ENCODE measurements at regions not wholly inside any gene's neighbourhood (a gene's known extent, or its start where the extent isn't known, plus 50 kb on each side); places are given as distances from the start of the nearest gene placed in this dataset.
"Not testable (repeated sequence)": the region's sequence is repeated elsewhere in the genome, so short reads cannot be mapped to it uniquely, and the experiment has no call there.

DNA sequence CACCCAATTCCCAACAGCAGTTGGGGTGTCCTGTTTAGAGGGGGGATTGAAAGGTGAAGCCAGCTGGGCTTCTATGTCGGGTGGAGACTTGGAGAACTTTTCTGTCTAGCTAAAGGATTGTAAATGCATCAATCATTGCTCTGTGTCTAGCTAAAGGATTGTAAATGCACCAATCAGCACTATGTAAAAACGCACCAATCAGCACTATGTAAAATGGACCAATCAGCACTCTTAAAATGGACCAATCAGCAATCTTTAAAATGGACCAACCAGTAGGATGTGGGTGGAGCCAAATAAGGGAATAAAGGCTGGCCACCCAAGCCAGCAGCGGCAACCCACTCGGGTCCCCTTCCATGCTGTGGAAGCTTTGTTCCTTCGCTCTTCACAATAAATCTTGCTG, 1518.6 kb upstream of the RAG2 start:
- DNase-seq, result not testable (repeated sequence)

DNA sequence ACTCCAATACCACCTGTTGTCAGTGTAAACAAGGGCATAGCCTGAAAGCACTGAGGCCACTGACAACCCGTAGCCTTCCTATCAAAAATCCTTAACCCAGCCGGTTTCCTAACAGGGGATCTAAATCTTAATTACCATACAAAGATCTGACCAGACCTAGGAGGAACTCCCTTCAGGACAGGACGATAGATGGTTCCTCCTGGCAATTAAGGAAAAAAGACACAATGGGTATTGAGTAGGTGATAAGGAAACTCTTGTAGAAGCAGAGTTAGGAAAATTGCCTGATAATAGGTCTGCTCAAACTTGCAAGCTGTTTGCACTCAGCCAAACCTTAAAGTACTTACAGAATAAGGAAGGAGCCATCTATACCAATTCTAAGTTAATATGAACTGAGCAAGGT, 1517.3 kb upstream of the RAG2 start:
- not testable (repeated sequence) for DNase-seq

DNA sequence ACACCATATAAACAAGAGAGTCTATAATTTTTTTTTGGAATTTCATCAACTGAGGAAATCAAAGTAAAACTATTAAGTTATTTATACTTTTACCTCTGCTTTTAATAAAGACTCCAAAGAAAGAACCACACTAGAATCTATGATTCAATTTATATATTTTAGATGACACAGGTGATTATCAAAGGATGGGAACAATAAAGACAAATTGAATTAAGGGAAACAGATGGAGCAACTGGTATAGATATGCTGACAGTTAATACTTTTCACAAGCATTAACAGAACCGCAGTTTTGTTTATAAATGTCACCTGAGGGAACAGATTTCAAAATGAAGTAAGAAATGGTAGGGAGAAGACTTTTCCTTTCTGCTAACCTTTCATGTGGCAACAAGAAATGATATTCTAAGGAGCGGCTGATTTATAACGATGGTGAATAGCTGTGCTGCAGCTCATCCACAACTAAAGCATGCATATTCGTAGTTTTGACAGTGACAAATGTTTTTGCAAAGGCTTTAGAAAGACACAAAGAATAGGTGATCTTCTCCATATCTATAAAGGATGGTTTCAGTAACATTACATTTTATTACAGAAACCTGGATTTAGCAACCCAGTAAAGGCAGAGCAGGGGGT, 1502.9 kb upstream of the RAG2 start:
- no peak for DNase-seq

GRCh38 chr11:38095268-38095667, 1497.2 kb upstream of the RAG2 start:
- no peak for DNase-seq

GRCh38 chr11:38089726-38090125, 1491.7 kb upstream of the RAG2 start:
- DNase-seq, result no peak

DNA sequence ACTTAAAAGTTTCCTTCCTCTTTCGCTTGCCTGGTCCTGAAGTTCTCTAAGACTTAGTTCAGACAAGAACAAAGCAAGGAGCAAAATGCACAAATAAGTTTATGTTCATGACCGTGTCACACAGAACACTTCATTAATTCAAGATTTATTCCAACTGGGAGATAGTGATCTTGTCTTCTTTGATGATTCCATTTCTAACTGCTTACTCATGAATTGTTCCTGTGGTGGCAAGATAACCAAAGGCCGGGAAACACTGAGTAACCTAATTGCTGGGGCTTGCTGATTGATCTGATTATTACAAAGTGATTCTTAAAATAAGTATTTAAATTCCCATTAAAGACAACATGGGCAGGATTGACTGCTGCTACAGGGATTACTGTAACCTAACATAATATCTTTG, 1462.9 kb upstream of the RAG2 start:
- no peak for DNase-seq

GRCh38 chr11:38060136-38060535, 1462.1 kb upstream of the RAG2 start:
- no peak for DNase-seq

DNA sequence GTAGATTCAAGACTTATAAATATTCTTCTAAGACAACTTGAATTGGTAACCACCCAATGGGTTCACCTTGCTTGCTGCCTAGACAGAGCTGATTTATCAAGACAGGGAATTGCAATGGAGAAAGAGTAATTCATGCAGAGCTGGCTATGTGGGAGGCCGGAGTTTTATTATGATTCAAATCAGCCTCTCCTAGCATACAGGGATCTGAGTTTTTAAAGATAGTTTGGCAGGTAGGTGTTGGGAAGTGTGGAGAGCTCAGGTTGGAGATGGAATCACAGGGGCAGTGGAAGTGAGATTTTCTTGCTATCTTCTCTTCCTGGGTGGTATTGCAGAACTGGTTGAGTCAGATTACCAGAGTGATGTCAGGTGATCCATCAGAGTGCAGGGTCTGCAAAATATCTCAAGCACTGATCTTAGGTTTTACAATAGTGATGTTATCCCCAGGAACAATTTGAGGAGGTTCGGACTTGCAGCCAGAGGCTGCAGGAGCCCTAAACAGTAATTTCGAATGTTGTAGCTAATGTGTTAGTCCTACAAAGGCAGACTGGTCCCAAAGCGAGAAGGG, 1448.6 kb upstream of the RAG2 start:
- no peak for DNase-seq

DNA sequence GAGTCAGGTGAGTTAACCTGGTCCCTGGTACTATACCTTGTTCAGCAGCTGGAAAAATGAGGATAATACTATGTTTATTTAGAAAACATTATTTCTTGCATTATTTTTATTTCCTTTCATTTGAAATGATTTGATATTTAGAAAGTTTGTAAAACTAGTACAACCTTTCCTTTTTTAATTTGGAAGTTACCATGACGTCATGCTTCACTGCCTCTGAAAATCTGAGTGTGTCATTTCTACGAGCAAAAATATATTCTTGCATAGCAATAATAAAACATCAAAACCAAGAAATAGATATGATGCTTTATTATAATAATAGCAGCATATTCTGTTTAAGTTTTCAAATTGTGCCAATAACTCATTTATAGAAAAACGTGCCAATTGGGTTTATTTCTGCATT, 1445.0 kb upstream of the RAG2 start:
- DNase-seq, result no peak

DNA sequence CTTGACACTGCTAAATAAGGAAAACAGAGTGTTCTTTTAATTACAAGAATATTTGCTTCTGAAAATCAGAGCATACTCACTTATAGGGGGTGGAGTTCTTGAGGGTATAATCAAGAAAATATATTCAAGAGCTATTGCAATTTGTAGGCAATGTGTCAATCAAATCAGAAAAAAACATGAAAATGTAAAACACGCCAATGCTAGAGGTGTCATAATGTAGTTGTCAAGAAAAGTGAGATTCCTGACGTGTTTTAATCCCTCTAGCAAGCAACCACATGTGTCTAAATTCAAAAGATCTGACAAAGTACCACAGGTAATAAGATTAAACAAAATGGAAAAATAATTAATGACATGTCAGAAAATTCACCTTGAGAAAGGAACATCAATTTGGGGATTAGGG, 1440.7 kb upstream of the RAG2 start:
- DNase-seq, result no peak

DNA sequence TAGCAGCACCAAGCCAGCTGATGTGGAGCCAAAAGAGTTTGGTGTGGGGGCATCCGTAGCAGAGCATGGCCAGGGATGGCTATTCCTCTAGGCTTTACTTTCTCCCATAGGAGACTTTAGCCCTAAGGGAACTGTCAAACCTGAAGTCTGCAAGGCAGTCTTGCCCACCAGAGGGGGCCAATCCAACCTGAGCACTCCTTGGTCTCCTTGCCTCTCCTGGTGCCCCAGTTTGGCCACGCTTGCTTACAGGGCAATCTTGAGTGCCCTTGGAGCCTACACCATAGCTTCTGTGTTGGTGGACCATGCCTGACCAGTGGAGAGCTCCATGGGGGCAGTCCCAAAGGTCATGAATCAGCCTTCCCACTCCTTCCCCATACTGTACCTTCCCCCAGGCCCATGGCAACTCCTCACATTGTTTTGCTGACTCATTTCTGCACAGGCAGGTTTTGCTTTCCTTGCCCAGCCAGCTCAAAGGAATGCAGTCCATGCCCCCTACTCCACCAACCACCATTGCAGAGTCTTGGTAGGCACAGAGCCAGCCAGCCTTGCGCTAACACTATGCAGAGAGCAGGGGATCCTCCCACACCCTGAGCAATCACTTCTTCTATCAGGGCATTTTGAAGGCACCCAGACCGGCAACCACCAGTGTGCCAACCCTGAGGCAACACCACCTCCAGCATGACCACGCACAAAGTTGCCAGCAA, 1421.2 kb upstream of the RAG2 start:
- no peak for DNase-seq

DNA sequence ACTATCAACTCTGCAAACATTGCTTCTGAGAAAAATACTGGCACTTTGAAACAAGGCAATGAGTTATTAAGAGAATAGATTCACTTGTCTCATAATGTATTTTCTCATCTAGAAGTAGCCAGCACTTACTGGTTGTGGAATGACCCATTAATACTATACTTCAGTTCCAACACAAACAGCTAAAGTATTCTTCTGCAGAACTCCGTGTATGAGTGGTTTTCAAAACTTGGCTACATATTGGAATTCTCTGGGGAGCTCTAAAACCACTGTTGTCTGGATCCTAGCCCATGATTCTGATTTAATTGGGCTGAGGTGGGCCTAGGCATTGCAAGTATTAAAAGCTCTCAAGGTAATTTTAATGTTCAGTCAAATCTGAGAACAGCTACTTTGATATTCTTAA, 1416.4 kb upstream of the RAG2 start:
- no peak for DNase-seq

- no peak for DNase-seq
These were observed 1415.1 kb upstream of the RAG2 start for GRCh38 chr11:38013157-38013556.

GRCh38 chr11:38011496-38011895, 1413.5 kb upstream of the RAG2 start:
- no peak for DNase-seq

- DNase-seq, result no peak
These were observed 1411.9 kb upstream of the RAG2 start for GRCh38 chr11:38009932-38010331.

DNA sequence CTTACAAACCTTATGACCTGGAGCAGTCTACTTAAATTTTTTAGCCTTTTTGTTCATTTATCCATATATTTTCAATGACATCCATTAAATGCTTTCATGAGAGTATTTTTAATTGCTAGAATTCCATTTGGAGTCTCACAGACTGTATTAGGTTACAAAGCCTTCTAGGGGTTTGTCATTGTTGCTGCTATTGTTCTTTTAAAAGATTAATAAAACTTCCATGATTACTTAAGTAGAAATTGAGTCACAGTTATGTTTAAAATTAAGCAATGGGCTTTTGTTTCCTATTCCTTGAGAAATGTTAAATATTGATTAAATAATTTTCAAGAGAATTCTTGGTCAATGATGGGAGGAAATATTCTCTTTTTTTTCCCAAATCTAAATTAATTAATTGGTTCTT, 1408.4 kb upstream of the RAG2 start:
- no peak for DNase-seq

- no peak for DNase-seq
These were observed 1407.6 kb upstream of the RAG2 start for GRCh38 chr11:38005597-38005996.

DNA sequence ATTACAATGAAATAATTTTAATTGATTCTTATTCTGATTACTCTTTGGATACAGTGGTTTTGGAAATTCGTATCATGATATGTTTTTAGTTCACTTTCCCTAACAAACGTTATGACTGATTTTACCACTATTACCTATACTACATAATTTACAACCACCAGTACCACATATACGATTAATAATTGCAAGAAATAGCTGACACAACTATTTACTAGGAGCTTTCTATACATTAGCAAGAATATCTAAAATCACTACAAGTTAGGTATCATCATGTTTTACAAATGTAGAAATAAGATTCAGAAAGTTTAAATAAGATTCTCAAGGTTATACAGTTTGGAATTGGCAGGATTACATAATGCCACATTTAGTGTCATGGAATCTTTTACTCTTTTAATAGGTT, 1401.1 kb upstream of the RAG2 start:
- no peak for DNase-seq

- DNase-seq, result no peak
These were observed 1397.8 kb upstream of the RAG2 start for GRCh38 chr11:37995886-37996285.

DNA sequence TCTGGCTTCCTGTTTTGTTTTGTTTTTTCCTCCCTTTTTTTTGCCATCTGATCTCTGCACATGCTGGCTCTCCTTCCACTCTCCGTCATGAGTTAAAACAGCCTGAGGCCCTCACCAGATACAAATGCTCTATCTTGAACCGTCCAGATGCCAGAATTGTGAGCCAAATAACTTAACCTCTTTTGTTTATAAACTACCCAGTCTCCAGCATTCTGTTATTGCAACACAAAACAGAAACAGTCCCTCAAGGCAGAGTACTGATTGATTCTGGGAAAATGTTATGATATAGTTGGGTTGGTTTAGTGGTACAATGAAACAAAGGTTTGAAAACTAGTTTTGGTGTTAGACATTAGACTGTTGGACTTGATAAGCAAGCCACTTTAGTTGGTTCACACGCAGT, 1390.0 kb upstream of the RAG2 start:
- DNase-seq, result no peak

DNA sequence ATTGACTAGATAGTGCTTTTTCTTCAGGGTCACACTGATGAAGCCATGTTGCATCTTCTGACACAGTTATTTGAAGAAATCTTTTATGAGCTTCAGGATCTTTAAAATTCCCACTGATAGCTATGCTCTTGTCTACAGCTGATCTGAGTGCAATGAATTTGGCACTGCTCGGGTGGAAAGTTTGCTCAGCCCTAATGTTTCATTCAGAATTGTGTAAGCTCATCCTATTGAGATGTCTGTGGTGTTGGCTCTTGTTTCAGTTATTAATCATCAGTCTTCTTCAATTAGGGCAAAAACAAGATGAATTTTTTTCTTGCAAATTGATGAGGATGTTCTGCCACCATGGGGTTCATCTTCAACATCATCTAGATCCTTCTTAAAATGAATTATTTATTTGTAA, 1387.0 kb upstream of the RAG2 start:
- no peak for DNase-seq

DNA sequence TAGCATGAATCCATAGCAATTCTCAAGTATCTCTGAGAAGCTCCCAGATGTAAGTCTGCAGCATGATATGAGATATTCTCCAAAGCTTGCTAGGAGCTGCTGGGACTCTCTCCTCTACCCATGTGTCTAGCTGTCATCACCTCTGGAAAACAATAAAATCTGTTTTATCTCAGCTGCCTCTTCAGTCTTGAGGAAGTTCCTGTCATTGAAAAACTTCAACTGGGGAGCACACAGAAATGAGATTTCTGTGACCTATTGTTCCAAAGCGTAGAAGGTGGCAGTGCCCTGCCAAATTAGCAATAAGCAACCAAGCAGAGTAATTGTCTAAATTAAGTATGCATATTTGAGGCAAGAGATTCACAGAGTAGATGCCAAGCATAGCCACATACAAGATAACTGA, 1380.6 kb upstream of the RAG2 start:
- DNase-seq, result no peak

GRCh38 chr11:37973941-37974340, 1375.9 kb upstream of the RAG2 start:
- DNase-seq, result no peak

GRCh38 chr11:37972691-37973090, 1374.7 kb upstream of the RAG2 start:
- DNase-seq, result no peak

DNA sequence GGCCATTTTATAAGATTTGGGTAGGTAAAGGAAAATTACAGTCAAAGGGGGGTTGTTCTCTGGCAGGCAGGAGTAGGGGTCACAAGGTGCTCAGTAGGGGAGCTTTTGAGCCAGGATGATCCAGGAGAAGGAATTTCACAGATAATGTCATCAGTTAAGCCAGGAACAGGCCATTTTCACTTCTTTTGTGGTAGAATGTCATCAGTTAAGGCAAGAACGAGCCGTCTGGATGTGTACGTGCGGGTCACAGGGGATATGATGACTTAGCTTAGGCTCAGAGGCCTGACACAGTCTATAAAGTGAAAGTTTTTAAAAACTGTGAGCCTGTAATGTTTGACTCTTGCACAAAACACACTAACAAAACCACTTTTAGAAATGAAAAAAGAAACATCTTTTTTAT, 1371.3 kb upstream of the RAG2 start:
- not testable (repeated sequence) for DNase-seq
